ENCODE measurements at regions not wholly inside any gene's neighbourhood (a gene's known extent, or its start where the extent isn't known, plus 50 kb on each side); places are given as distances from the start of the nearest gene placed in this dataset.

DNA sequence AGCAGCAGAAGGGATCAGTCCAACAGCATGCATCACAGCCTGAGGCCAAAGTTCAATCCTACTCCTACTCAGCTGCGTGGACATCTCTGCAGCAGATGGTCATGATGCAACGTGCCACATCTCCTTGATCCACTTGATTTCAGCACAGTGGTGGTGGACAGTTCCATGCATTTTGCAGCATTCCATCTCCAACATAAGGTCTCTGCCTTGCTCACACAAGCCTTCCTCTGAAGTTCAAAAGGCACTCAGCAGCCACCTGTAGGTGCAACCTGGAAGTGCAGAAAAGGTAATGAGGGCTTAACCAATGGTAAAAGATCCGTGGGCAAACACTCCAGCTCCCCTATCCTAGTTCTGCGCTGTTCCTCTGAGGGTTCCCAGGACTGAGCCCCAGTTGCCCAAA is 57.5 kb upstream of the CHCHD3 start:
- Histone ChIP-seq H3K4me1 (ENCODE audit: insufficient read depth, low read length, poor library complexity, severe bottlenecking) (no peaks in the 10 kb centered on the region), H3K36me3 (ENCODE audit: insufficient read depth, low read length, poor library complexity, severe bottlenecking) (no peaks in the 10 kb centered on the region), H3K27me3 (replicated peaks; ENCODE audit: insufficient read depth, low read depth, low read length, poor library complexity) (peaks cover 28% of the 10 kb centered on the region), H3K9me3 (ENCODE audit: low read depth, low read length, poor library complexity, severe bottlenecking) (no peaks in the 10 kb centered on the region), H3K27ac (ENCODE audit: low read depth, low read length, poor library complexity, severe bottlenecking) (no peak overlapping the region), H3K4me3 (ENCODE audit: low read depth, low read length, poor library complexity, severe bottlenecking) (no peak overlapping the region)
- intact Hi-C loops (cut with micrococcal nuclease; ENCODE audit: unreplicated experiment): no loop called here
- DNase-seq (ENCODE audit: low spot score): peak; percentile 45
- CTCF ChIA-PET: no interaction called here
- no peak for TF ChIP-seq EZH2 (IDR thresholded peaks at IDR 0.05; ENCODE audit: borderline replicate concordance, low read depth, low read length, poor library complexity, severe bottlenecking)
- TF ChIP-seq, protein P1, sequence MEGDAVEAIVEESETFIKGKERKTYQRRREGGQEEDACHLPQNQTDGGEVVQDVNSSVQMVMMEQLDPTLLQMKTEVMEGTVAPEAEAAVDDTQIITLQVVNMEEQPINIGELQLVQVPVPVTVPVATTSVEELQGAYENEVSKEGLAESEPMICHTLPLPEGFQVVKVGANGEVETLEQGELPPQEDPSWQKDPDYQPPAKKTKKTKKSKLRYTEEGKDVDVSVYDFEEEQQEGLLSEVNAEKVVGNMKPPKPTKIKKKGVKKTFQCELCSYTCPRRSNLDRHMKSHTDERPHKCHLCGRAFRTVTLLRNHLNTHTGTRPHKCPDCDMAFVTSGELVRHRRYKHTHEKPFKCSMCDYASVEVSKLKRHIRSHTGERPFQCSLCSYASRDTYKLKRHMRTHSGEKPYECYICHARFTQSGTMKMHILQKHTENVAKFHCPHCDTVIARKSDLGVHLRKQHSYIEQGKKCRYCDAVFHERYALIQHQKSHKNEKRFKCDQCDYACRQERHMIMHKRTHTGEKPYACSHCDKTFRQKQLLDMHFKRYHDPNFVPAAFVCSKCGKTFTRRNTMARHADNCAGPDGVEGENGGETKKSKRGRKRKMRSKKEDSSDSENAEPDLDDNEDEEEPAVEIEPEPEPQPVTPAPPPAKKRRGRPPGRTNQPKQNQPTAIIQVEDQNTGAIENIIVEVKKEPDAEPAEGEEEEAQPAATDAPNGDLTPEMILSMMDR (conservative IDR thresholded peaks at IDR 0.05; ENCODE audit: low read depth, low read length): peak; percentile 43
- POLR2A ChIA-PET (ENCODE audit: low non-redundant PET): no interaction called here
- BruUV-seq (replicated peaks): no TSS peak

DNA sequence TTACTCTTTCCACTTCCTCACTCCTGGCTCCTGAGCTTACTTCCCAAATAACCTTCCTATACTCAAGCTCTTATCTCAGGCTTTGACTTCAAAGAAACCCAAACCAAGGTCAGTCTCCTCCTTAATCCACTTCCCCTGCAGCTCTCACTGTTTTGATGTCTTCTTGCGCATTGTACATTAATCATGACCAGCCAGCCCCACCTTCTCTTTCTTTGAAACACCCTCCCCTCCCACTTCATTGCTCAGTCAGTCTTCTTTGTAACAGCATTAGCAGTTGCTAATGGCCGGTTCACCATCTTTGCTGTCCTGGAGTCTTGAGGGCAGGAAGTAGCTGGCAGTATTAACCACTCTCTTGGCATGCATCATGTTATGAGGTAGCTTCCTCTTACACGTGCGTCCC is 57.9 kb upstream of the CHCHD3 start:
- H3K4me3 ChIP-seq (ENCODE audit: low read depth, low read length, poor library complexity, severe bottlenecking): no peak overlapping the region
- intact Hi-C loops (cut with micrococcal nuclease; ENCODE audit: unreplicated experiment): no loop called here
- H3K4me1 ChIP-seq (ENCODE audit: insufficient read depth, low read length, poor library complexity, severe bottlenecking): no peaks in the 10 kb centered on the region
- no peak overlapping the region for H3K27ac ChIP-seq (ENCODE audit: low read depth, low read length, poor library complexity, severe bottlenecking)
- no peak for DNase-seq (ENCODE audit: low spot score)
- BruUV-seq (replicated peaks): no TSS peak
- ChIA-PET POLR2A (ENCODE audit: low non-redundant PET) (no interaction called here), CTCF (no interaction called here)
- TF ChIP-seq EZH2 (IDR thresholded peaks at IDR 0.05; ENCODE audit: borderline replicate concordance, low read depth, low read length, poor library complexity, severe bottlenecking): no peak
- TF ChIP-seq, protein P1 (conservative IDR thresholded peaks at IDR 0.05; ENCODE audit: low read depth, low read length): no peak
- peaks cover 29% of the 10 kb centered on the region for H3K27me3 ChIP-seq (replicated peaks; ENCODE audit: insufficient read depth, low read depth, low read length, poor library complexity)
- no peaks in the 10 kb centered on the region for H3K36me3 ChIP-seq (ENCODE audit: insufficient read depth, low read length, poor library complexity, severe bottlenecking)
- H3K9me3 ChIP-seq (ENCODE audit: low read depth, low read length, poor library complexity, severe bottlenecking): no peaks in the 10 kb centered on the region

DNA sequence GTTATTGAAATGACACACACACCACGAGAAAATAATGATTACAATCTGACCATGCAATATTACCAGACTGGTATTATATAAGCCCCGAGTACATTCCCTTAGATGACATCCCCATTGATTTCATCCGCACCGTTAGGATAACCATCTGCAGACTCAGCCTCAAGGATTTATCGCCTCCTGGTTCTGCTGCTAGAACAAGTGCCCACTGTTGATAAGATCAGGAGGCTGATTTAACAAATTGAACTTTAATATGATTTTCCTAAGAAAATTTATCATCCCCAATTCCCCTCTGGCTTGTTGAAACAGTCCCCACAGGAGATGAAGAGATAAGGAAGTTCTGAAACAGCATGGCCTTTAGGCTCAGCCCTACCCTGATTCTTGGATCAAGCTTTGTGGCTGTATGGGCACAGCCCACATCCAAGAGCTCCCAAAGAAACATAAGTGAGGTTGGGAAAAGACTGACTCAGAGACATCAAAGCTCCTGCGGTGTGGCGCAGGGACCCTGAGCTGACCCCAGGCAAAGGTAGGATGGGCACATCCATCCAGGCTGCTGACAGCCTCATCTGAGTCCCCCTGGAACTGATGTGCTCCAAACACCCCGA is 59.2 kb upstream of the CHCHD3 start:
- ChIA-PET CTCF (no interaction called here), POLR2A (ENCODE audit: low non-redundant PET) (no interaction called here)
- intact Hi-C loops (cut with micrococcal nuclease; ENCODE audit: unreplicated experiment): no loop called here
- Histone ChIP-seq H3K27me3 (replicated peaks; ENCODE audit: insufficient read depth, low read depth, low read length, poor library complexity) (peaks cover 29% of the 10 kb centered on the region), H3K4me3 (ENCODE audit: low read depth, low read length, poor library complexity, severe bottlenecking) (no peak overlapping the region), H3K4me1 (ENCODE audit: insufficient read depth, low read length, poor library complexity, severe bottlenecking) (no peaks in the 10 kb centered on the region), H3K9me3 (ENCODE audit: low read depth, low read length, poor library complexity, severe bottlenecking) (no peaks in the 10 kb centered on the region), H3K27ac (ENCODE audit: low read depth, low read length, poor library complexity, severe bottlenecking) (no peak overlapping the region), H3K36me3 (ENCODE audit: insufficient read depth, low read length, poor library complexity, severe bottlenecking) (no peaks in the 10 kb centered on the region)
- no TSS peak for BruUV-seq (replicated peaks)
- TF ChIP-seq, protein P1 (conservative IDR thresholded peaks at IDR 0.05; ENCODE audit: low read depth, low read length): no peak
- no peak for TF ChIP-seq EZH2 (IDR thresholded peaks at IDR 0.05; ENCODE audit: borderline replicate concordance, low read depth, low read length, poor library complexity, severe bottlenecking)
- no peak for DNase-seq (ENCODE audit: low spot score)

All from A673 (cell line).